ENCODE measurements at regions not wholly inside any gene's neighbourhood (a gene's known extent, or its start where the extent isn't known, plus 50 kb on each side); places are given as distances from the start of the nearest gene placed in this dataset.

DNA sequence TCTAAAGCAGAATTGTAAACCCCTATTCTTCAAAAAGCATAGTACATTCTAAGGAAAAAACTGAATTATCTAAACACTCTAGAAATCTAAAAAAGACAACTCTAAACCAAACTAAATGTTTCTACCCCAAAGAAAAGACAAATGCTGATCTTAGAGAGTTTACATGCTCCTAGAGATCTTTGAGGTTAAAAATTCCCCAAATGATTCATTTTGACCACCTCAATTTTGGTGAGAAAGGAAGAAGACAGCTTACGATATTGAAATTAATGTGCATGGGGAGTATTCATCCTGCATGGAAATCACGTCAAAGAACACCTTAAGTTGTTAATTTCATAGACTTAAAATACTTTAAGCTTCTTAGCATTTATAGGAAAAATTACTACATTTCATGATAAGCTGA, 377.8 kb upstream of the RUNX1 start:
- DNase-seq (ENCODE audit: low read depth), result no peak
- no peak overlapping the region for H3K4me3 ChIP-seq (ENCODE audit: low read depth, low read length)
- TF ChIP-seq MAX (IDR thresholded peaks at IDR 0.05; ENCODE audit: low read depth, low read length) (no peak), MYC (IDR thresholded peaks at IDR 0.05; ENCODE audit: low read depth, low read length) (no peak), POLR2A (IDR thresholded peaks at IDR 0.05; ENCODE audit: extremely low read depth, insufficient read length) (no peak)
- TF ChIP-seq, protein P1, sequence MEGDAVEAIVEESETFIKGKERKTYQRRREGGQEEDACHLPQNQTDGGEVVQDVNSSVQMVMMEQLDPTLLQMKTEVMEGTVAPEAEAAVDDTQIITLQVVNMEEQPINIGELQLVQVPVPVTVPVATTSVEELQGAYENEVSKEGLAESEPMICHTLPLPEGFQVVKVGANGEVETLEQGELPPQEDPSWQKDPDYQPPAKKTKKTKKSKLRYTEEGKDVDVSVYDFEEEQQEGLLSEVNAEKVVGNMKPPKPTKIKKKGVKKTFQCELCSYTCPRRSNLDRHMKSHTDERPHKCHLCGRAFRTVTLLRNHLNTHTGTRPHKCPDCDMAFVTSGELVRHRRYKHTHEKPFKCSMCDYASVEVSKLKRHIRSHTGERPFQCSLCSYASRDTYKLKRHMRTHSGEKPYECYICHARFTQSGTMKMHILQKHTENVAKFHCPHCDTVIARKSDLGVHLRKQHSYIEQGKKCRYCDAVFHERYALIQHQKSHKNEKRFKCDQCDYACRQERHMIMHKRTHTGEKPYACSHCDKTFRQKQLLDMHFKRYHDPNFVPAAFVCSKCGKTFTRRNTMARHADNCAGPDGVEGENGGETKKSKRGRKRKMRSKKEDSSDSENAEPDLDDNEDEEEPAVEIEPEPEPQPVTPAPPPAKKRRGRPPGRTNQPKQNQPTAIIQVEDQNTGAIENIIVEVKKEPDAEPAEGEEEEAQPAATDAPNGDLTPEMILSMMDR (IDR thresholded peaks at IDR 0.05; ENCODE audit: low read depth, low read length), result no peak

DNA sequence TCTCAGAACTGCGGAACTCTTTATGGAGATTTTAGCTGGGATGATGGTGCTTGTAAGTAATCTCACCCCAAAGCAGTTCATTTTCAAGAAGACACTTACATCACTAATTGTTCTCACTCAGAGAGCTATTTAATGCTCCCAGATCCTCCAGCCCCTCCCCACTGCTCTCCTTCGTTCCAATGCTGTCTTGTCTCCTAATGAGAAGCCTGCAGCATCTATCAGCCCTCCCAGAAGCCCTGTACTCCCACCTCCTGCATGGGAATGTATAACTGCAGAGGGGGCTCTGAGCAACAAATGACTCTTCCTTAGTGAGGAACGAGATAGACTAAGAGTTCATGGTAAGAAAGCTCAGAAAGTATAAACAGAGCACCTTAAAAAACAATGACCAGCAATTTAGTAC, 377.4 kb upstream of the RUNX1 start:
- no peak for TF ChIP-seq MYC (IDR thresholded peaks at IDR 0.05; ENCODE audit: low read depth, low read length)
- TF ChIP-seq, protein P1 (IDR thresholded peaks at IDR 0.05; ENCODE audit: low read depth, low read length), result no peak
- no peak for TF ChIP-seq POLR2A (IDR thresholded peaks at IDR 0.05; ENCODE audit: extremely low read depth, insufficient read length)
- no peak for TF ChIP-seq MAX (IDR thresholded peaks at IDR 0.05; ENCODE audit: low read depth, low read length)
- DNase-seq (ENCODE audit: low read depth), result no peak
- no peak overlapping the region for H3K4me3 ChIP-seq (ENCODE audit: low read depth, low read length)

DNA sequence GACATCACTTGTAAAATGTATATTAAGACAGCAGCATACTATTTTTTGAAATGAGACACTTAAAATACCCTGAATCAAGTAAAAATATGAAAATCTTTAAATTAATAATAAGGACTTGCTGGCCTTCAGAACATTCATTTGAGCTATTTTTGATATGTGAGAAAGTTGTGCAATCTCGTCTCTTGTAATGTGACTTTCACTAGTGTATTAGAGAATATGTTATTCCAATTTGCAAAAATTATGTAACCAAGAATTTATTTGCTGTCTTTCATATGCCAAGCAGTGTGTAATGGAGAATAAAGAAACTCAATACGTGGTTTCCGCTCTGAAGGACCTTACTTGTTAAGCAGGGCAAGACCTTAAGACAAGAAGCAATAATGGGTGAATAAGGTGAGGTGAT, 375.0 kb upstream of the RUNX1 start:
- H3K4me3 ChIP-seq (ENCODE audit: low read depth, low read length), result no peak overlapping the region
- TF ChIP-seq MYC (IDR thresholded peaks at IDR 0.05; ENCODE audit: low read depth, low read length) (no peak), MAX (IDR thresholded peaks at IDR 0.05; ENCODE audit: low read depth, low read length) (no peak)
- TF ChIP-seq, protein P1 (IDR thresholded peaks at IDR 0.05; ENCODE audit: low read depth, low read length), result no peak
- DNase-seq (ENCODE audit: low read depth), result no peak

DNA sequence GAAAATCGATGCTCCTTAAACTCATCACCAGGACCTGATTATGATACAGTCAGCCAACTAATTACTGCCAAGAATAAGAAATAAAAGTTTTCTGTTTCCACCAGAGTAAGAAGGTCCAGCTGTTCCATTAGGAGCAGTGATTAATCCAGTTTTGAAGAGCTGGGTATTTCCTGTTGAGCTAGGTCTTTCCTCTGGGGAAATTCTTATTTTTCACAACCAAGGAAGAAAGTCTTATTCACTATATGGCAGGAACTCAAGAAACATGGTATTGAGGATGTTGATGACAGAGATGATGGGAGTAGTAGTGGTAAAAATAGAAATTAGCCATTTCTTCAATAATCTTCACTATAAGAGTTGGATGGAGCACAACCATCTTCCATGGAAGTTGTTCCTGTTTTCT, 374.6 kb upstream of the RUNX1 start:
- TF ChIP-seq, protein P1 (IDR thresholded peaks at IDR 0.05; ENCODE audit: low read depth, low read length), result no peak
- TF ChIP-seq MAX (IDR thresholded peaks at IDR 0.05; ENCODE audit: low read depth, low read length) (no peak), POLR2A (IDR thresholded peaks at IDR 0.05; ENCODE audit: extremely low read depth, insufficient read length) (no peak), MYC (IDR thresholded peaks at IDR 0.05; ENCODE audit: low read depth, low read length) (no peak)
- H3K4me3 ChIP-seq (ENCODE audit: low read depth, low read length), result no peak overlapping the region
- DNase-seq (ENCODE audit: low read depth), result no peak

- DNase-seq (ENCODE audit: low read depth), result no peak
- TF ChIP-seq MAX (IDR thresholded peaks at IDR 0.05; ENCODE audit: low read depth, low read length), result no peak
- TF ChIP-seq, protein P1 (IDR thresholded peaks at IDR 0.05; ENCODE audit: low read depth, low read length), result no peak
- TF ChIP-seq MYC (IDR thresholded peaks at IDR 0.05; ENCODE audit: low read depth, low read length), result no peak
- TF ChIP-seq POLR2A (IDR thresholded peaks at IDR 0.05; ENCODE audit: extremely low read depth, insufficient read length), result no peak
- no peak overlapping the region for H3K4me3 ChIP-seq (ENCODE audit: low read depth, low read length)
Observed at GRCh38 chr21:35422011-35422410, 372.9 kb upstream of the RUNX1 start.

GRCh38 chr21:35421221-35421620, 372.1 kb upstream of the RUNX1 start:
- TF ChIP-seq MYC (IDR thresholded peaks at IDR 0.05; ENCODE audit: low read depth, low read length) (no peak), MAX (IDR thresholded peaks at IDR 0.05; ENCODE audit: low read depth, low read length) (no peak), POLR2A (IDR thresholded peaks at IDR 0.05; ENCODE audit: extremely low read depth, insufficient read length) (no peak)
- TF ChIP-seq, protein P1 (IDR thresholded peaks at IDR 0.05; ENCODE audit: low read depth, low read length), result no peak
- no peak for DNase-seq (ENCODE audit: low read depth)

More at GRCh38 chr21:35421221-35421620, 372.1 kb upstream of the RUNX1 start:
- no peak overlapping the region for H3K4me3 ChIP-seq (ENCODE audit: low read depth, low read length)
